H9 (cell line): ENCODE measurements at regions not wholly inside any gene's neighbourhood (a gene's known extent, or its start where the extent isn't known, plus 50 kb on each side); places are given as distances from the start of the nearest gene placed in this dataset.

Experiments used
- DNase-seq: peaks from one replicate; pipeline ENCODE4 v3.0.0-alpha.2; 2017
- H2AFZ ChIP-seq: one replicate; pipeline ENCODE4 v1.6.1; 2013; ENCODE audit warnings: mild to moderate bottlenecking, low read length, control low read depth, moderate library complexity
- H2AK5ac ChIP-seq: 2 replicates; pipeline ENCODE4 v1.6.1; 2013; ENCODE audit warnings: low read length, control low read depth, mixed read lengths; ENCODE audit not compliant: insufficient read length
- H2BK120ac ChIP-seq: one replicate; pipeline ENCODE4 v1.6.1; 2013; ENCODE audit warnings: low read depth, mild to moderate bottlenecking, low read length, control low read depth, inconsistent platforms; ENCODE audit not compliant: poor library complexity, severe bottlenecking
- H2BK12ac ChIP-seq: 2 replicates; pipeline ENCODE4 v1.6.1; 2013; ENCODE audit warnings: low read length, control low read depth, mixed read lengths, low read depth; ENCODE audit not compliant: insufficient read length
- H2BK15ac ChIP-seq: 2 replicates; pipeline ENCODE4 v1.6.1; 2013; ENCODE audit warnings: low read depth, low read length, control low read depth
- H2BK20ac ChIP-seq: one replicate; pipeline ENCODE4 v1.6.1; 2013; ENCODE audit warnings: low read depth, mild to moderate bottlenecking, low read length, control low read depth, inconsistent platforms; ENCODE audit not compliant: poor library complexity, severe bottlenecking
- H2BK5ac ChIP-seq: 2 replicates; pipeline ENCODE4 v1.6.1; 2013; ENCODE audit warnings: low read length, control low read depth, mixed read lengths; ENCODE audit not compliant: insufficient read length
- H3K14ac ChIP-seq: 2 replicates; pipeline ENCODE4 v1.6.1; 2013; ENCODE audit warnings: low read length, control low read depth; ENCODE audit not compliant: insufficient read depth
- H3K18ac ChIP-seq: 2 replicates; pipeline ENCODE4 v1.6.1; 2013; ENCODE audit warnings: low read depth, mild to moderate bottlenecking, mixed read lengths, low read length, control low read depth; ENCODE audit not compliant: insufficient read length
- H3K23ac ChIP-seq: 2 replicates; pipeline ENCODE4 v1.6.1; 2013; ENCODE audit warnings: low read length, control low read depth, mixed read lengths, low read depth; ENCODE audit not compliant: insufficient read length
- H3K23me2 ChIP-seq: 2 replicates; pipeline ENCODE4 v1.6.1; 2013; ENCODE audit warnings: low read depth, mild to moderate bottlenecking, mixed read lengths, low read length, control low read depth; ENCODE audit not compliant: insufficient read length, poor library complexity, severe bottlenecking
- H3K27ac ChIP-seq: 2 replicates; pipeline ENCODE4 v1.5.1; 2013; ENCODE audit warnings: low read length, control low read depth, mixed read lengths, low read depth; ENCODE audit not compliant: insufficient read length
- H3K27me3 ChIP-seq: 2 replicates; pipeline ENCODE4 v1.6.1; 2013; ENCODE audit warnings: low read length, control low read depth, inconsistent platforms; ENCODE audit not compliant: insufficient read depth
- H3K4ac ChIP-seq: 2 replicates; pipeline ENCODE4 v1.6.1; 2013; ENCODE audit warnings: low read depth, mild to moderate bottlenecking, control low read depth, inconsistent platforms, low read length, moderate library complexity
- H3K4me1 ChIP-seq: 2 replicates; pipeline ENCODE4 v1.6.1; 2013; ENCODE audit warnings: low read length, control low read depth, inconsistent platforms; ENCODE audit not compliant: insufficient read depth
- H3K4me2 ChIP-seq: 2 replicates; pipeline ENCODE4 v1.6.1; 2013; ENCODE audit warnings: low read length, control low read depth, mixed read lengths; ENCODE audit not compliant: insufficient read length, insufficient read depth
- H3K56ac ChIP-seq: 2 replicates; pipeline ENCODE4 v1.6.1; 2013; ENCODE audit warnings: low read depth, mild to moderate bottlenecking, mixed read lengths, low read length, control low read depth; ENCODE audit not compliant: insufficient read length
- H3K79me1 ChIP-seq: 2 replicates; pipeline ENCODE4 v1.6.1; 2013; ENCODE audit warnings: low read depth, mild to moderate bottlenecking, moderate library complexity, low read length, control low read depth, inconsistent platforms; ENCODE audit not compliant: insufficient read depth, poor library complexity, severe bottlenecking
- H3K79me2 ChIP-seq: 2 replicates; pipeline ENCODE4 v1.6.1; 2013; ENCODE audit warnings: low read length, control low read depth, inconsistent platforms; ENCODE audit not compliant: insufficient read depth
- H3K9ac ChIP-seq: 2 replicates; pipeline ENCODE4 v1.6.1; 2013; ENCODE audit warnings: low read length, control low read depth, mixed read lengths; ENCODE audit not compliant: insufficient read length; ENCODE audit errors: extremely low read depth
- H3K9me3 ChIP-seq: one replicate; pipeline ENCODE4 v1.6.1; 2013; ENCODE audit warnings: low read depth, low read length, inconsistent platforms; ENCODE audit not compliant: control insufficient read depth
- H3T11ph ChIP-seq: one replicate; pipeline ENCODE4 v1.6.1; 2013; ENCODE audit warnings: mild to moderate bottlenecking, low read length, control low read depth, inconsistent platforms
- H4K20me1 ChIP-seq: one replicate; pipeline ENCODE4 v1.6.1; 2013; ENCODE audit not compliant: control insufficient read depth, insufficient read length, insufficient read depth
- H4K5ac ChIP-seq: 2 replicates; pipeline ENCODE4 v1.6.1; 2013; ENCODE audit warnings: low read depth, mild to moderate bottlenecking, mixed read lengths, low read length, control low read depth; ENCODE audit not compliant: insufficient read length
- H4K8ac ChIP-seq: replicated peaks from 2 replicates; pipeline ENCODE4 v1.6.1; 2013; ENCODE audit warnings: low read length, control low read depth, mixed read lengths, low read depth; ENCODE audit not compliant: insufficient read length
- H4K91ac ChIP-seq: 2 replicates; pipeline ENCODE4 v1.6.1; 2013; ENCODE audit warnings: low read depth, mild to moderate bottlenecking, moderate library complexity, mixed read lengths, low read length, control low read depth; ENCODE audit not compliant: insufficient read length
- H3K27ac Mint-ChIP-seq, 3 experiments: 2 replicates in 2 of 3; 3 replicates in 1 of 3; pipeline ENCODE4 v1.8.0; 2020 to 2021; ENCODE audit warnings: mixed read lengths in 3 of 3, mild to moderate bottlenecking in 1 of 3, moderate library complexity in 1 of 3
- H3K27me3 Mint-ChIP-seq: 2 replicates; pipeline ENCODE4 v1.8.0; 2021; ENCODE audit warnings: low read depth, mild to moderate bottlenecking, moderate library complexity, mixed read lengths
- H3K36me3 Mint-ChIP-seq, 3 experiments: 2 replicates in 2 of 3; 3 replicates in 1 of 3; pipeline ENCODE4 v1.8.0; 2020 to 2021; ENCODE audit warnings: low read depth in 3 of 3, mixed read lengths in 3 of 3; ENCODE audit not compliant: insufficient read depth in 1 of 3
- H3K4me1 Mint-ChIP-seq, 2 experiments: 2 replicates each; pipeline ENCODE4 v1.8.0; 2020; ENCODE audit warnings: mixed read lengths in 2 of 2
- H3K4me3 Mint-ChIP-seq, 2 experiments: 2 replicates in 1 of 2; 3 replicates in 1 of 2; pipeline ENCODE4 v1.8.0; 2020 to 2021; ENCODE audit warnings: mild to moderate bottlenecking in 2 of 2, mixed read lengths in 2 of 2, moderate library complexity in 1 of 2
- H3K9me3 Mint-ChIP-seq, 2 experiments: 2 replicates in 1 of 2; 3 replicates in 1 of 2; pipeline ENCODE4 v1.8.0; 2020; ENCODE audit warnings: mild to moderate bottlenecking in 2 of 2, mixed read lengths in 2 of 2, moderate library complexity in 1 of 2
- CTCF ChIP-seq: fragments of 200-600 bp; sonication (generic); conservative IDR thresholded peaks from 3 replicates; pipeline ENCODE4 v1.8.0; 2021; ENCODE audit warnings: antibody characterized with exemption, mild to moderate bottlenecking
- WGBS: extraction: QIAGEN DNeasy Blood & Tissue Kit; methylation state at CpG from one replicate; pipeline ENCODE4 v1.1.7; 2013; ENCODE audit warnings: missing lambda C conversion rate, low lambda C conversion rate, mixed read lengths; ENCODE audit not compliant: insufficient read length; ENCODE audit errors: extremely low coverage; 5-methylcytosine and 5-hydroxymethylcytosine counted together

- Histone ChIP-seq H3K4ac (no peak overlapping the region), H3K18ac (no peak overlapping the region), H3K79me1 (no peaks in the 10 kb centered on the region), H2BK12ac (no peak overlapping the region), H3K27ac (no peak overlapping the region), H4K20me1 (no peaks in the 10 kb centered on the region), H3K79me2 (no peaks in the 10 kb centered on the region), H2AFZ (no peak overlapping the region), H3K14ac (no peak overlapping the region), H3K23me2 (no peaks in the 10 kb centered on the region), H3K27me3 (no peaks in the 10 kb centered on the region), H3K4me1 (no peaks in the 10 kb centered on the region), H3K4me2 (no peak overlapping the region), H3K23ac (no peak overlapping the region), H3K9me3 (no peaks in the 10 kb centered on the region), H4K8ac (no peak overlapping the region), H2BK120ac (no peak overlapping the region), H3K56ac (no peak overlapping the region), H2BK5ac (no peak overlapping the region), H2BK15ac (no peak overlapping the region), H2AK5ac (no peak overlapping the region), H3K9ac (no peak overlapping the region), H3T11ph (no peak overlapping the region), H4K91ac (no peak overlapping the region), H2BK20ac (no peak overlapping the region), H4K5ac (no peak overlapping the region)
- no CpG with 5 or more reads among the region's 1 CpG for WGBS
- Mint-ChIP-seq H3K4me3 (no peak overlapping the region), H3K9me3 (no peaks in the 10 kb centered on the region), H3K27me3 (no peaks in the 10 kb centered on the region), H3K4me1 (peaks cover 0 to 6% of the 10 kb centered on the region in 2 experiments; a peak in 2 of 4 replicates), H3K27ac (no peak overlapping the region), H3K36me3 (no peaks in the 10 kb centered on the region)
- DNase-seq = no peak
- TF ChIP-seq CTCF = no peak
These were observed 1412.4 kb upstream of the PCDH7 start for GRCh38 chr4:29307755-29308154.
